Loucy (cell line): ENCODE measurements at regions not wholly inside any gene's neighbourhood (a gene's known extent, or its start where the extent isn't known, plus 50 kb on each side); places are given as distances from the start of the nearest gene placed in this dataset.

Source experiments
- H2AFZ ChIP-seq: fragments of 200-600 bp; sonication (generic); 2 replicates; pipeline ENCODE4 v1.6.0; 2016; ENCODE audit warnings: antibody characterized with exemption, mild to moderate bottlenecking, low read length, moderate library complexity
- H3F3A ChIP-seq: fragments of 200-600 bp; 2 replicates; pipeline ENCODE4 v1.6.0; 2016; ENCODE audit warnings: antibody characterized with exemption, low read depth, mild to moderate bottlenecking
- H3K27me3 ChIP-seq: fragments of 200-600 bp; sonication (generic); 2 replicates; pipeline ENCODE4 v1.6.1; 2014; ENCODE audit warnings: low read length, mild to moderate bottlenecking; ENCODE audit not compliant: insufficient read depth, poor library complexity, severe bottlenecking
- H3K36me3 ChIP-seq: fragments of 200-600 bp; sonication (generic); 2 replicates; pipeline ENCODE4 v1.6.1; 2016; ENCODE audit warnings: low read length; ENCODE audit not compliant: insufficient read depth
- H3K4me1 ChIP-seq: fragments of 200-600 bp; sonication (generic); 2 replicates; pipeline ENCODE4 v1.5.1; 2014; ENCODE audit warnings: low read length, mild to moderate bottlenecking; ENCODE audit not compliant: insufficient read depth, poor library complexity, severe bottlenecking
- H3K4me2 ChIP-seq: fragments of 200-600 bp; sonication (generic); 2 replicates; pipeline ENCODE4 v1.6.0; 2014; ENCODE audit warnings: antibody characterized with exemption, low read length, low read depth, mild to moderate bottlenecking; ENCODE audit not compliant: poor library complexity, severe bottlenecking
- H3K4me3 ChIP-seq: fragments of 200-600 bp; sonication (generic); 2 replicates; pipeline ENCODE4 v1.5.1; 2014; ENCODE audit warnings: low read length, mild to moderate bottlenecking, mixed read lengths; ENCODE audit not compliant: poor library complexity, severe bottlenecking
- H3K79me2 ChIP-seq: fragments of 200-600 bp; sonication (generic); 2 replicates; pipeline ENCODE4 v1.6.1; 2014; ENCODE audit warnings: low read length; ENCODE audit not compliant: insufficient read depth
- H3K9ac ChIP-seq: fragments of 200-600 bp; sonication (generic); 2 replicates; pipeline ENCODE4 v1.6.0; 2014; ENCODE audit warnings: mild to moderate bottlenecking, low read depth, low read length, moderate library complexity; ENCODE audit not compliant: poor library complexity, severe bottlenecking
- H3K9me2 ChIP-seq: fragments of 200-600 bp; sonication (generic); replicated peaks from 2 replicates; pipeline ENCODE4 v1.6.1; 2016; ENCODE audit warnings: low read depth, low read length, mixed read lengths
- H3K9me3 ChIP-seq: fragments of 200-600 bp; sonication (generic); 2 replicates; pipeline ENCODE4 v1.6.1; 2014; ENCODE audit warnings: mild to moderate bottlenecking, antibody characterized with exemption, low read length, low read depth; ENCODE audit not compliant: insufficient read depth
- H4K20me1 ChIP-seq: fragments of 200-600 bp; sonication (generic); 2 replicates; pipeline ENCODE4 v1.6.0; 2014; ENCODE audit warnings: antibody characterized with exemption, low read length, mild to moderate bottlenecking; ENCODE audit not compliant: insufficient read depth, poor library complexity, severe bottlenecking
- CTCF ChIP-seq: fragments of 200-600 bp; sonication (generic); conservative IDR thresholded peaks from 2 replicates; pipeline ENCODE4 v1.5.1; 2014; ENCODE audit warnings: mild to moderate bottlenecking, antibody characterized with exemption, low read length
- EZH2phosphoT487 ChIP-seq: fragments of 200-600 bp; IDR thresholded peaks from 2 replicates; pipeline ENCODE4 v1.6.1; 2018; ENCODE audit warnings: antibody characterized with exemption, mild to moderate bottlenecking, moderate library complexity, borderline replicate concordance

- Histone ChIP-seq H3K27me3 (no peaks in the 10 kb centered on the region), H3K4me2 (no peak overlapping the region), H3K4me3 (no peak overlapping the region), H3K4me1 (no peaks in the 10 kb centered on the region), H3K9ac (no peak overlapping the region), H2AFZ (no peak overlapping the region), H3K79me2 (no peaks in the 10 kb centered on the region), H3F3A (no peaks in the 10 kb centered on the region), H3K9me3 (no peaks in the 10 kb centered on the region), H3K36me3 (no peaks in the 10 kb centered on the region), H4K20me1 (no peaks in the 10 kb centered on the region), H3K9me2 (no peaks in the 10 kb centered on the region)
- TF ChIP-seq EZH2phosphoT487 (no peak), CTCF (no peak)
Observed at GRCh38 chr5:103908336-103909080, 345.9 kb upstream of the NUDT12 start.

GRCh38 chr5:103907001-103907400 is 344.4 kb upstream of the NUDT12 start:
- H4K20me1 ChIP-seq = no peaks in the 10 kb centered on the region
- H3K9me2 ChIP-seq = no peaks in the 10 kb centered on the region
- no peak for TF ChIP-seq EZH2phosphoT487
- no peak for TF ChIP-seq CTCF
- H3K4me2 ChIP-seq = no peak overlapping the region
- no peaks in the 10 kb centered on the region for H3K79me2 ChIP-seq
- no peaks in the 10 kb centered on the region for H3K27me3 ChIP-seq
- H3K4me3 ChIP-seq = no peak overlapping the region
- no peaks in the 10 kb centered on the region for H3K9me3 ChIP-seq
- H3K36me3 ChIP-seq = no peaks in the 10 kb centered on the region
- no peaks in the 10 kb centered on the region for H3K4me1 ChIP-seq
- H3F3A ChIP-seq = no peaks in the 10 kb centered on the region
- H3K9ac ChIP-seq = no peak overlapping the region
- no peak overlapping the region for H2AFZ ChIP-seq

GRCh38 chr5:103904651-103905050 is 342.1 kb upstream of the NUDT12 start:
- Histone ChIP-seq H3K4me2 (no peak overlapping the region), H3K36me3 (no peaks in the 10 kb centered on the region), H3K9me3 (no peaks in the 10 kb centered on the region), H4K20me1 (no peaks in the 10 kb centered on the region), H3K9me2 (no peaks in the 10 kb centered on the region), H3K79me2 (no peaks in the 10 kb centered on the region), H3K4me3 (no peak overlapping the region), H3K27me3 (no peaks in the 10 kb centered on the region), H3K4me1 (no peaks in the 10 kb centered on the region), H3K9ac (no peak overlapping the region), H2AFZ (no peak overlapping the region), H3F3A (no peaks in the 10 kb centered on the region)
- TF ChIP-seq CTCF (no peak), EZH2phosphoT487 (no peak)
